ENCODE measurements at regions not wholly inside any gene's neighbourhood (a gene's known extent, or its start where the extent isn't known, plus 50 kb on each side); places are given as distances from the start of the nearest gene placed in this dataset.

GRCh38 chr7:4631380-4632179, 50.5 kb upstream of the FOXK1 start:
- peak; percentile 61 to 64 for DNase-seq
- TF ChIP-seq GATA1 (IDR thresholded peaks at IDR 0.05; ENCODE audit: low read depth, low read length) (no peak), POLR2A (IDR thresholded peaks at IDR 0.05; ENCODE audit: low read length) (no peak)

Measured in erythroblast (primary cell).